Fibroblast of the aortic adventitia (primary cell): ENCODE measurements at regions not wholly inside any gene's neighbourhood (a gene's known extent, or its start where the extent isn't known, plus 50 kb on each side); places are given as distances from the start of the nearest gene placed in this dataset.

Experiments
- DNase-seq: peaks from one replicate; pipeline ENCODE4 v3.0.0-alpha.2; 2010; ENCODE audit warnings: low read depth
- H3K4me3 ChIP-seq: 2 replicates; pipeline ENCODE4 v1.5.1; 2011; ENCODE audit warnings: low read depth, mild to moderate bottlenecking, control low read depth, low read length, moderate library complexity
- CTCF ChIP-seq: IDR thresholded peaks from 2 replicates; pipeline ENCODE4 v1.5.1; 2011; ENCODE audit warnings: mild to moderate bottlenecking, low read length, control low read depth, inconsistent platforms; ENCODE audit not compliant: insufficient read depth

GRCh38 chr1:118698911-118699310, 289.2 kb downstream of the TBX15 start:
- DNase-seq = no peak
- TF ChIP-seq CTCF = no peak
- no peak overlapping the region for H3K4me3 ChIP-seq

- TF ChIP-seq CTCF = no peak
- no peak overlapping the region for H3K4me3 ChIP-seq
- DNase-seq = no peak
Observed at GRCh38 chr1:118692143-118692542, 296.0 kb downstream of the TBX15 start.

GRCh38 chr1:118688891-118689290, 299.3 kb downstream of the TBX15 start:
- no peak overlapping the region for H3K4me3 ChIP-seq
- no peak for DNase-seq
- TF ChIP-seq CTCF = no peak

- no peak for TF ChIP-seq CTCF
- DNase-seq = peak; percentile 28
Observed at GRCh38 chr1:118661769-118662320, 326.3 kb downstream of the TBX15 start.

GRCh38 chr1:118660769-118661168, 327.4 kb downstream of the TBX15 start:
- DNase-seq = no peak
- H3K4me3 ChIP-seq = no peak overlapping the region
- TF ChIP-seq CTCF = no peak

More at GRCh38 chr1:118661769-118662320, 326.3 kb downstream of the TBX15 start:
- no peak overlapping the region for H3K4me3 ChIP-seq

GRCh38 chr1:118659646-118660045, 328.5 kb downstream of the TBX15 start:
- no peak for TF ChIP-seq CTCF
- no peak overlapping the region for H3K4me3 ChIP-seq
- DNase-seq = no peak

- no peak for TF ChIP-seq CTCF
Observed at GRCh38 chr1:118650107-118650807, 337.9 kb downstream of the TBX15 start.

More at GRCh38 chr1:118650107-118650807, 337.9 kb downstream of the TBX15 start:
- no peak for DNase-seq
- H3K4me3 ChIP-seq = no peak overlapping the region
